ENCODE measurements at regions not wholly inside any gene's neighbourhood (a gene's known extent, or its start where the extent isn't known, plus 50 kb on each side); places are given as distances from the start of the nearest gene placed in this dataset.

GRCh38 chr16:85293458-85293857 lies 181.2 kb upstream of the CIBAR2 start:
- TF ChIP-seq EZH2 (IDR thresholded peaks at IDR 0.05; ENCODE audit: borderline replicate concordance, insufficient read depth, low read length, poor library complexity, severe bottlenecking) (no peak), CTCF (IDR thresholded peaks at IDR 0.05; ENCODE audit: poor library complexity, severe bottlenecking) (no peak), REST (IDR thresholded peaks at IDR 0.05; ENCODE audit: borderline replicate concordance) (no peak), RAD21 (conservative IDR thresholded peaks at IDR 0.05) (no peak), POLR2AphosphoS5 (IDR thresholded peaks at IDR 0.05) (no peak), TAF1 (IDR thresholded peaks at IDR 0.05; ENCODE audit: low read depth) (no peak), EP300 (conservative IDR thresholded peaks at IDR 0.05; ENCODE audit: poor library complexity, severe bottlenecking) (no peak), SMC3 (conservative IDR thresholded peaks at IDR 0.05; ENCODE audit: poor library complexity) (no peak), MXI1 (conservative IDR thresholded peaks at IDR 0.05; ENCODE audit: poor library complexity, severe bottlenecking) (no peak)
